HL-60 (cell line): ENCODE measurements at regions not wholly inside any gene's neighbourhood (a gene's known extent, or its start where the extent isn't known, plus 50 kb on each side); places are given as distances from the start of the nearest gene placed in this dataset.

Source experiments
- CTCF ChIP-seq: IDR thresholded peaks from one replicate; pipeline ENCODE4 v1.5.1; 2011; ENCODE audit warnings: low read length, control low read depth, inconsistent platforms; ENCODE audit not compliant: insufficient read depth
- GABPA ChIP-seq: IDR thresholded peaks from 2 replicates; pipeline ENCODE4 v1.6.1; 2012; ENCODE audit warnings: low read depth
- POLR2AphosphoS5 ChIP-seq: IDR thresholded peaks from 2 replicates; pipeline ENCODE4 v1.6.1; 2012; ENCODE audit warnings: low read depth
- REST ChIP-seq: IDR thresholded peaks from 2 replicates; pipeline ENCODE4 v1.6.1; 2012; ENCODE audit warnings: low read depth; ENCODE audit not compliant: insufficient replicate concordance

GRCh38 chr1:217343907-217344306, 287.0 kb downstream of the GPATCH2 start:
- TF ChIP-seq CTCF (no peak), REST (no peak), POLR2AphosphoS5 (no peak), GABPA (no peak)
